Activated naive CD8-positive, alpha-beta T cell treated with anti-CD3 and anti-CD28 coated beads, Interleukin-2, amount 50 U/mL, for 16 hours (primary cell): ENCODE measurements at regions not wholly inside any gene's neighbourhood (a gene's known extent, or its start where the extent isn't known, plus 50 kb on each side); places are given as distances from the start of the nearest gene placed in this dataset.
"Not testable (repeated sequence)": the region's sequence is repeated elsewhere in the genome, so short reads cannot be mapped to it uniquely, and the experiment has no call there.

Source experiments
- DNase-seq: peaks from one replicate; pipeline ENCODE4 v3.0.0-alpha.2; 2020; ENCODE audit warnings: low read depth, low spot score

DNA sequence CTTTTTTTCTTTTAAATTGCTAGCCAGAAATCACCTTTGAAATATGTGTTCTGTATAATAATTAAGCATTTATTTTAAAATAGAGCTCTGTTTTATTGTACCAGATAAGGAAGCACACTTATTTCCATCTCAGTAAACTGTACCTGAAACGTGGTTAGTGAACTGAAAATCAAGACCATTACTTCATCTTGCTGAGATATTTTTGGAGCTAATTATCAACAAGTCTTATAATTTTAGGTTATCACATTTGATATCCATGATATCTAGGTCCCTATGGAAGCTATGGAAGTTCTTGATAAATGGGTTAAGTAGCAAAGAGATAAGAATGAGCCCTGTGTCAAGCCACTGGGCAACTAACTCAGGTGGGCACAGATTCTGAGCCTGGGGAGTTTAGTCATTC, 187.2 kb downstream of the NFKBIZ start:
- no peak for DNase-seq

DNA sequence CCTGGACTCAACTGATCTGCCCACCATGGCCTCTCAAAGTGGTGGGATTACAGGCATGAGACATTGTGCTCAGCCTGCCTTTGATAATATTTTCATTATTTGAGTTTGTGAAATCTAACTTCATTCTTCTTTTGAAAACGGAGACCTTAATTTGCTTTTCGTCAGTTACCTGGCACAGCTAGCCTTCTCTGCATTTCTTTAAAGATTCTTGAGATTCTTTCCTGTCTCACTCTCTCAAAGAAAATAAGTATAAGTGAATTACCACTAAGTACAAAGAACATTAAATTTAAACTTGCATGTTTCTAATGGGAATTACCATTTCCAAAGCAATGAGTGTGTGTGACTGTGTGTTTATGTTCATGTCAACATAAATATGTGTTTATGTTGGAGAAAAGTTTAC, 187.9 kb downstream of the NFKBIZ start:
- DNase-seq: no peak

DNA sequence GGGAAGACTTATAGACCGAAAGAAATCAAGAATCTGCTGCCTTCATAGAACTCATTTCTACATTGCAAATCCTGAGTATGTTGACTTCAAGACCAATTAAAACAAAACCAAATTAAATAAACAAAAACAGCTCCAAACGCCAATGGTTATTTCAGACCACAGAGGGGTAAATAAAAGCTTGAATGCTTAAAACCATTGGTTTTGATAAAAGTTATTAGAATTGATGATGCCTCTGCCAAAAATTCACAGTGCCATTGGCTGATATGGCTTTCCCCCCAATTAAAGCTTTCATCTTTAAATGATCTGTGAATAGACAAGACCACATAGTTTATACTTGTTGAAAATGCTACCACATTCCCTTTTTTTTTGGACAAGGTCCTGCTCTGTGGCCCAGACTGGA, 188.5 kb downstream of the NFKBIZ start:
- no peak for DNase-seq

DNA sequence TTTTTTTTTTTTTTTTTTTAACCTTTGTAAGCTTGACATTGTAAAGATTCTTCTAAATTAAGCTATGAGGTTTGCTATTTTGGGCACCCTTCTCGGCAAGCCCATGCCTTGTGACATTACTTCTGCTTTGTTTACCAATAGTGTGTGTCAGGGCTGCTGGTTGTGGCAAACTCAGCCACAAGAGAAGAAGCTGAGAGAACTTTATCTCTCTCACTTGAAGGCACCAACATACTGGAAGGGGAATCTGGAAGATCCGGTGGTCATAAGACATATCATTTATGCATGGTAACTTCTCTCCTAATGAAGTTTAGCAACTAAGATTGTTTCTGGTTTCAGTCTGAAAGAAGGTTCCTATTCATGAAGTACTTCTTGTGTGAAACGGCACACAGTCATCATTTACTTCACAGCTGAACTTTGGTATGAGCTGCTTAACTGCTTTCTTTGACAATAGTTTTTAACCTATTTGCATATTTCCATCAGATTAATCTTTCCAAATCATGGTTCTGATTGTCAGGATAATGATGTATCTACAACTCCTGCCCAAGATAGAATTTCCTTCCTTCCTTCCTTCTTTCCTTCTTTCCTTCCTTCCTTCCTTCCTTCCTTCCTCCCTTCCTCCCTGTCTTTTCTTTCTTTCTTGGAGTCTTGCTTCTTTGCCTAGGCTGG, 189.3 kb downstream of the NFKBIZ start:
- no peak for DNase-seq

DNA sequence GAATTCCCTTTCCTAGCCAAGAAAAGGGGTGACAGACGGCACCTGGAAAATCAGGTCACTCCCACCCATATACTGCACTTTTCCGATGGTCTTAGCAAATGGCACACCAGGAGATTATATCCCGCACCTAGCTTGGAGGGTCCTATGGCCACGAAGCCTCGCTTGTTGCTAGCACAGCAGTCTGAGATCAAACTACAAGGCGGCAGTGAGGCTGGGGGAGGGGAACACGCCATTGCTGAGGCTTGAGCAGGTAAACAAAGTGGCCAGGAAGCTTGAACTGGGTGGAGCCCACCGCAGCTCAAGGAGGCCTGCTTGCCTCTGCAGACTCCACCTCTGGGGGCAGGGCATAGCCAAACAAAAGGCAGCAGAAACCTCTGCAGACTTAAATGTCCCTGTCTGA, 190.8 kb downstream of the NFKBIZ start:
- DNase-seq: not testable (repeated sequence)

DNA sequence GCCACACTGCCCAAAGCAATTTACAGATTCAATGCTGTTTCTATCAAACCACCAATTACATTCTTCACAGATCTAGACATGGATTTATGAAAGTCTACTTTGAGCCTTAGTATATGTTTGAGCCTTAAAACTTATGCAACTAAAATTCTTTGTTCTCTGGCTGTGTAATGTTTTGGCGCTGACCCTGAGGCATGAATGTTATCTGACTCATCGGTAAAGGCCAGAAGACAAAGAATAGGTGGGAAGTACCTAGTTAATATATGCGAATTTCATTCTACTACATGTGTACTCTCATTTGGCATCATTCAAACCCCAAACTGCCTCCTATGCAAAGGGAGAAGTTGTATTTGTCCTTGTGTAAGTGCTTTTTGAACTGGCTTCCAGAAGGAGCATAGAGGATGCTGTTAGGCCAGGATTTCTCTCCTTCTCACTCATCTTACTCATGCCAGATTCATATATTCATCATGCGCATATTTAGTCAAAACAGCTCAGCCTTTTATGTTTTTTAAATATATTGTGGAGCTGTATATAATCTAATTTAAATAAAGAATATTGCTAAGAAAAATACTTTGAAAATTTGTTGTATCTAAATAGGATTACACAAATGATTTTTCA, 204.2 kb downstream of the NFKBIZ start:
- no peak for DNase-seq

DNA sequence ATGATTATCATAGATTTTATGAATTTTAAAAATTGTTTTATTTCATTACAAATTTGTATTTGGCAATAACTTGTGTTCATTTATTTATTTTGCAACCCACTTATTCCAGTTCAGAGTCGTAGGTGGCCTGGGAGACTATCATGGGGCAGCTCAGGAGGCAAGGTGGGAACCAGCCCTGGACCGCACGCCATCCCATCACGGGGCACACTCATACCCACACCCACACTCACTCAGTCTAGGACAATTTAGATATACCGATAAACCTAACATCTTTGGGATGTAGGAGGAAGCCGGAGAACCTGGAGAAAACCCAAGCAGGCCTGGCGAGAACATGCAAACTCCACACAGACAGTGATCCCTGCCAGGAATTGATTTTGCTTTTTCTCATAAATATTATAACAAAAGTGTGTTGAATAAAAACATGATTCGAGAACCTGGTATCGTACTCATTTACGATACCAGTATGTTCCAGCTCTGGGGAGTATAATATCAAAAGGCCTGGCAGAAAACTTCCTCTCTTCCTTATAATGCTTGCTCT, 205.3 kb downstream of the NFKBIZ start:
- DNase-seq: no peak

DNA sequence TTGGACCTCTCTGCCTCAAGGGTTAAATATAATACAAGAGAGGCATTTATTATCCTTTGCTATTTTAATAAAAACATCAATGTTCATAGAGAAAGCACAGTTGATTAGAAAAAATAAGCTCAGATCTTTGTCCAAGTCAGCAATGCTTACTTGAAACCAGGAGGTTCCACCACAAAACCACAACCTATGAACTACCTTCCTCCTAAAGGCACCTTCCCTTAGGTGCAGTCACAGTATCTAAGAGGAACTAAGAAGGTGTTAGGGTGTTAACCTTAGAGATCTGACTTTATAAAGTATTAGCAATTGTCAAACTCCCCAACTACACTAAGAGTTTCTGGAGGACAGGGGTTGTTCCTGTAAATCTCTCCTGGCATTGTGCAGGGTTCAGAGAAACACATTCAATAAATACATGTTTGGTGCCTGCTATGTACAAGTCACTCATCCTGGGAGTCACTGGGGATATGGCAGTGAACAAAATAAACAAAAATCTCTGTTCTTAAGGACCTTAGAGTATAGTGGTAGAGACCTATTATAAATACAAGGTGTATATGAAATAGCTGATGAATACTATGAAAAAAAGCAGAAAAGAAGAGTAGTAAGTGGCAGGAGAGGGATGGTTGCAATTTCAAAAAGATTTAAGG, 208.6 kb downstream of the NFKBIZ start:
- no peak for DNase-seq

DNA sequence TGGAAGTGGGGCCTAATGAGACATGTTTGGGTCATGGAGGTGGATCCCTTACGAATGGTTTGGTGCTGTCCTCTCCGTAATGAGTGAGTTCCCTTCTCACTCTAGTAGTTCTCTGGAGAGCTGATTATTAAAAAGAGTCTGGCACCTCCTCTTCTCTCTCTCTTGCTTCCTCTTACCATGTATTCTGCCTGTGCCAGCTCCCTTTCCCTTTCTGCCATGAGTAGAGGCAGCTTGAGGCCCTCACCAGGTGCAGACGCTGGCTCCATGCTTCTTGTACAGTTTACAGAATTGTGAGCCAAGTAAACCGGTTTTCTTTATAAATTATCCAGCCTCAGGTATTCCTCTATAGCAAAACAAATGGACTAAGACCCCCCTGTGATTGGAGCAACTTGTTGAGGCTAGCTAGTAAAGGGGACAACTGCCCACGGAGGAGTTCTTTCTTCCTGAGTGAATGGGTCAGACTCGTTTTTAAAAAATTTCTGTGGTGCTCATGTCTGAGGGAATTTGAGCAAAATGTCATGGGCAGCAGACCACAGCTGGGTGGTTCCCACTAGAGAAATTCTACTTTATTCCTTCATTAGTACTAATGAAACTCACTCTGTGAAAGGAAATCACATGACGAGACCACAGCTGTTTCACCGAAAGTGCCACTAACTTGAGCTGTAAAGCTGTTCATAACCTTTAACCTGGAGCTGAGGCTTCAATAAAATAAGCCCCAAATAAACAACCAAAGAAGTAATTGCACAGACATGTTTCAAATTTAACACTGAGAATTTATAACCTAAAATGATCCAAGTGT, 210.0 kb downstream of the NFKBIZ start:
- no peak for DNase-seq

DNA sequence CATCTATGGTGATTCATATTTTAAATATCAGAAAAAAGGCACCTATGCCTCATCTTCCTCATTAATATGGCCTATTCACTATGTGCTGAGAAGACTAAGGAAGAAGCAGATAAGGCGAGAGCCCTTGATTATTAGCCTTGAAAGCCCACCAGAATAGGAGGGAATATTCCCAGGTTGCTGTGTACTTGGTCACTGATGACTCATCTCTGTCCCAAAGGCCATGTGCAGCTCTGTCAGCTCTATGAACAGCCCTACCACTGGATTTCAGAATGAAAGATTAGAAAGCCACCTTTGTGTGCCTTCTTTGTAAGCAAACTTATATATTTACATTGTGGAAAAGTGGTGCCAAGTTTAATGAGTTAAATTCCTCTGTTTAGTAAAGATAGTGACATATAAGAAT, 211.5 kb downstream of the NFKBIZ start:
- no peak for DNase-seq

DNA sequence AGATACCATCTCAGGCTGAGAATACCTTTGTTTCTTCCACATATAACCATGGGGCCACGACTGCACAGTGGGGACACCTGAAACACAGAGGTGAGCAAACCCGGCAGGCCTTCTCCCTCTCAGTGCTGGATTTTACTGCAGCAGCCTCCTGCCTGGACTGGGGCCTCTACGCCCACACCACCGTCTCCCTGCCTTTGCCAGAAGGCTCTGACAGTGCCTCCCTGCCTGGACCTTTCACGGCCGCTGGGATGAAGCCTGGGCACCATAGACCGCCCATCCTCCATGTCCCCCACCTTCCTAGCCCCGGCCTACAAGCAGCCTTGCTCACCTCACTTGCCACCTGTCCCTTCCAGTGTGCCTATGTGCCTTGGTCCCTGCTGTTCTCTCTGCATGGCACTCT, 214.3 kb downstream of the NFKBIZ start:
- no peak for DNase-seq

DNA sequence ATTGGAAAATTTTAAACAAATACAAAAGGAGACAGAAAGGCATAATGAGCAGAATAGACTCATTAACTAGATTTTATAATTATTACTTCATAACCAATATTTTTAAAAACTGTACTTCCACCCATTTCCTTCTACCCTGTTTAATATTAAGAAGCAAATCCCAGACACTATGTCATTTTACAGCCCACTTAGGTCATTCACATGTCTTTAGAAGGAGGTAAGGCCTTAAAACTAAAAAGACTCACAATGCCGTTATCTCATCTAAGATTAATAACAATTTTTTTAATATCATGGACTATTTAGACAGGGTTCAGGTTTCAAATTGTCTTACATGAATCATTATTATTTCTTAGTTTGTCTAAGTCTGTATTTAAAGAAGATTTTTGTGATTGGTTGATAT, 217.2 kb downstream of the NFKBIZ start:
- no peak for DNase-seq

DNA sequence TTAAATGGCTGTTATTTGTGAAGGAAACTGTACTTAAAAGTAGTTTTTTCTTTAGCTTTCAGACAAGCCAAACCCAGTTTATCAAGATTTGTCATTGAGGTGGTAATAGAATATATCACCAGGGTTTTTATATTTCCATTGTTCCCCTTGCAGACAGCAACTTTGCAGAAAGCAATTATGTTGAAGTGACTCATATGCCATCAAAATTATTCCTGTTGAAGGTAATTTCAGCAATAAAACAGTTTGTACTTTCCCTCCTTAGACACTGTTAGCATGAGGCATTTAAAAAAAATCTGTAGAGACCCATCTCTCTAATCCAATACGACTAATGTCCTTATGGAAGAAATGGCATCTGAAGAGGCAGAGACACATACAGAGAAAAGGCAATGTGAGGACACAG, 219.0 kb downstream of the NFKBIZ start:
- DNase-seq: no peak

DNA sequence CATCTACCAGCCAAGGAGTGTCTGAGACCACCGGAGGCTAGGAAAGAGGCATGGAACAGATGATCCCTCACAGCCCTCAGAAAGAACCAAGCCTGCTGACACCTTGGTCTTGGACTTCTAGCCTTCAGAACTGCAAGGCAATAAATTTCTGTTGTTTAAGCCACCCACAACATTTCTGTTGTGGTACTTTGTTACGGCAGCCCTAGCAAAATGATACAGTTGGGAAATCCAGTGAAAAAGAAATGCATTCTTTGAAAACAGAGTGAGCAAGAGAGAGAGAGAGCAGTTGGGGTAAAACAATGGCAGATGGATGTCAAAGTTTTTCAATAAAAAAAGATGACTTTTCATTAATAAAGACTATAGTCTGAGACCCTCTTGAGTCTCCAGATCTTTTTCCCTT, 219.4 kb downstream of the NFKBIZ start:
- DNase-seq: no peak

DNA sequence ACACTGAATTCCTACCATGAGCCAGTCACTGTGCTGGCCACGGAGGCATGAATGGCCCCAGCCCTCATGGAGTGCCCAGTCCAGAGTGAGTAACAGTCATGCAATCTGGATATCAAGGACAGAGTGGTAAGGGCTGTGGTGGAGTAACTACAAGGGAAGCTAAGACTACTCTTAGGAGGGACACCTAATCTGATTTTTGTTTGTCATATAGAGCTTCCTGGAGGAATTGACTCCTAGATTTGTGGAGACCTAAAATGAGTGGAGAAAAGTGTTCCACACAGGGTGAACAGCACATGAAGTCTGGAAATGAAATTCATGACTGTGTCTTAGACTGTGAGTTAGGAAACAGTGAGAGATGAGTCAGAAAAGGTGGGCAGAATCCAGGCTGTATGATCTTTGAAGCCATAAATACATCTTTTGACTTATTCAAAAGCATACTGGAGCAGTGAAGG, 219.9 kb downstream of the NFKBIZ start:
- DNase-seq: no peak

DNA sequence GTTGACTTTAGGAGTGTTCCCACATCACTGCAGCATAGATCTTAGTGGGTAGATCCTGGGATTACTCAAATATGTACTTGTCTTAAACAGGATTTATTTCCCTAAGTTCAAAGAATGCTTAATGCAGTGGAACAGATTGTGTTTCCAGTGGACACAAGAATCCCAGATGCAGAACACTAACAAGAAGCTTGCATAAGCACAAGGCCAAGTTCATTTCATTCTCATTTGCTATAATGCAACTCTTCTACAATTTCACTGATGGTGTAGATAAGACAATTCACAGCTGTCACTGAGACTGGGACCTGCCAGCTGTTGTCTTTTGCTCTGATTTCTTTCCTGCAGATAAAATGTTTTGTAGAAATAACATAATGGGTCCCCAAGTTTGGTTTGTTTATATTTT, 225.6 kb downstream of the NFKBIZ start:
- DNase-seq: no peak

DNA sequence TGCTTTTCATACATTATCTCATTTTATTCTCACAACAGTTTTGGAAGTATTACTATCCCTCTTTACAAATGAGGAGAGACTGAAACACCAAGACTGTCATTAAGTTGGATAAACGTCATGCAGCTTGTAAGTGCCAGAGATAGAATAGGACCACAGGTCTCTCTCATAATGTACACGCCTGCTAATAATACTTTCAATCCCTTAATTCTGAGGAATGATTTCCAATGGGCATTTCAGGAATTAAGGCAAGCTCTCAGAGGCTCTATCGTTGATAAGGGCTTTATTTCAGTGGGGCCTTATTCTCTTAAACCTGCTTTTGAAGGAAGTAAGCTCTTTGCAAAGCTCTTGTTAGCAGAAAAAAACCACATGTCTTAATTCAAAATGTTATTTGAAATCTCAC, 229.1 kb downstream of the NFKBIZ start:
- no peak for DNase-seq

DNA sequence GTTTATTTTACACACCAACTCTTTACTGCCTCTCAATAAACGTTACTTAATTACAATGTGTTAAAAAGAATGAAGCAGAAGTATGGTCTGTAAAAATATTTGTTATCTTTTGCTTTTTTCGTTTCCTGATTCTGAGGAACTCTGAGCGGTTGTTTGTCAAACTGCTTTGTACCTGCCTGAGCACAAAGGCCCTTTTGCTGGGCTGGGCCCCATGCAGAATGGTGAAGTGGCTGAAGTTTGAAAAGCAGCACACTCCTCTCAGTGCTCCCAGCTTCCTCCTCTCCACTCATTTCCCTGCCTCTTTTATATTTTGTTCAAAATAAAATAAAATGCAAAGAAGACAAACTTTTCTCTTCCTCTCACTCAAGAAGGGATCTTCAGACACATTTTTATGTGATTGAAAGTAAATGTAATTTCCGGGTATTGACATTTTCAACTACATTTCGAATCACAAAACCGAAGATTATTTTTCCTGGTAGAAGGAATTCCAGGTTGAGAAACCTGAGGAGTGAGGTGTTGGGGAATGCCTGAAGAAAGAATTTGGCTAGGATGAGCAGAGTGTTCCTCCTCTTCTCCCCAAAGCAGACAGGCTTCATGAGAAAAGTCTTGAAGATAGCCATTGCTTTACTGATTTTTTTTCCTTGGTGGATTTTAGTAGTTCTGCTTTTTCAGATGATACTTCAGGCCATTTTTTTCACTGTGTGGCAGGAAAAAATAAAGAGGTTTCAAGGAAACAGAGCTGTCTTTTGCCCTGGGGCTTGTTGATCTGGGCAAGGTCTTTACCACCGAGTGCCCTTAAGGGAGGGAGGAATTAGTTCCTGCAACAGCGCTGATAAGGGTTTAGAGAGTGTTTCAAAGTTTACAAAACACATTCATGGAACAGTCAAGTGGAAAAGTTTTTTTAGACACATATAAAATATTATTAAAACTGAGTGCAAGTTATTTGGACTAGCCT, 229.8 kb downstream of the NFKBIZ start:
- no peak for DNase-seq

DNA sequence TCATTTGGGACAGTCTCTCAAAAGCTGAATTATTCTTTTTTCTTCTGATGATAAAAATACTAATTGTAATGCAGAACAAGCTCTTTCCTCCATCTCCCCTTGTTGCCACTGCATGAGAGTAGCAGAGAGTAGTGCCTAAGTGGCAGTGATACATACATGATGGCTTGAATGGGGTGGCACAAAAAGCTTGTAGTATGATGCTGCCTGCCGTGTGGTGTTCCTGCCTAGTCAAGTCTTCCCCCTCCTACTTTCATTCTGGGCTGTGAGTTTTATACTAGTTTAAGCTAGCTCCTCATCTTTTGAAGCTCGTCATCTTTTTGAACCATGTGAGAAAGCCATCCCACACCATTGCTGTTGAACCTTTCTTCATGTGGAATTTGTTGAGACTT, 230.5 kb downstream of the NFKBIZ start:
- DNase-seq: no peak

DNA sequence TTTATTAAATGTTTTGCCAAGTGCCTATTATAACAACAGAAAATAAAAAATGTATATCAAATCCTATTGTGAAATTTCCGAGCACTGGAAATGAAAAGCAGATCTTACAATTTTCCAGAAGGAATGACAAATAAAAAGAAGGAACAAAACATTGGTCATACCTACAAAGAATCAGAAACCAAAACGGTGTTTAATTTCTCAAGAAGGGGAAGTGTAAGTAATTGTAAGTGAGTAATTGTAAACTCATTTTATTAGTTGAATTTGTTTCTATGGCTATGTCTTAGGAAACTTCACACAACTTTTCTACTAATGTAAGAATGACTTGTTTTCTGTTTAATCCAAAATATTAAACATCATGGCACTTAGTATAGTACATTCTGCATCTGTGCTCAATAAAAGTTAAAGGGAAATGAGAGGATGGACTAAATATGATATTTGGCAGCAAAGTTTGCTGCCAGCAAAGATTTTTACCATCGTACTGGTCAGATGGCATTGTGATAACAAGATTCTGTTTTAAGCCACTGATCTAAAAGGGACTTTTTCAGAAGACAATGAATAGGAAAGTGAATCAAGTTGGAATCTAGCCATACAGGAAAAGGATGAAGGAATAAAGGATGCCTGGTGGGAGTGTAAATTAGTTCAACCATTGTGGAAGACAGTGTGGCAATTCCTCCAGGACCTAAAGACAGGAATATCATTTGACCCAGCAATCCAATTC, 232.4 kb downstream of the NFKBIZ start:
- DNase-seq: no peak
